ENCODE measurements at regions not wholly inside any gene's neighbourhood (a gene's known extent, or its start where the extent isn't known, plus 50 kb on each side); places are given as distances from the start of the nearest gene placed in this dataset.

GRCh38 chr10:59563531-59563930 lies 146.1 kb downstream of the SLC16A9 start:
- TF ChIP-seq CTCF (conservative IDR thresholded peaks at IDR 0.05), result no peak
- no peak for TF ChIP-seq ZFX (IDR thresholded peaks at IDR 0.05)

Measured in C4-2B (cell line).